ENCODE measurements at regions not wholly inside any gene's neighbourhood (a gene's known extent, or its start where the extent isn't known, plus 50 kb on each side); places are given as distances from the start of the nearest gene placed in this dataset.

- H3K27me3 Mint-ChIP-seq = peaks cover 0 to 5% (median 0%) of the 10 kb centered on the region in 5 donors
- H3K27ac Mint-ChIP-seq = no peak overlapping the region
- peaks cover 0 to 45% (median 0%) of the 10 kb centered on the region in 4 donors for H3K4me1 Mint-ChIP-seq
- no peaks in the 10 kb centered on the region for H3K36me3 Mint-ChIP-seq
- H3K9me3 Mint-ChIP-seq = peaks cover 0 to under 1% (median 0%) of the 10 kb centered on the region in 9 donors
- ATAC-seq (no peak), DNase-seq (no peak)
- POLR2A ChIA-PET = no interaction called here
- H3K4me3 Mint-ChIP-seq = no peak overlapping the region
These were observed 125.4 kb upstream of the BOD1 start for GRCh38 chr5:173741729-173742431.

DNA sequence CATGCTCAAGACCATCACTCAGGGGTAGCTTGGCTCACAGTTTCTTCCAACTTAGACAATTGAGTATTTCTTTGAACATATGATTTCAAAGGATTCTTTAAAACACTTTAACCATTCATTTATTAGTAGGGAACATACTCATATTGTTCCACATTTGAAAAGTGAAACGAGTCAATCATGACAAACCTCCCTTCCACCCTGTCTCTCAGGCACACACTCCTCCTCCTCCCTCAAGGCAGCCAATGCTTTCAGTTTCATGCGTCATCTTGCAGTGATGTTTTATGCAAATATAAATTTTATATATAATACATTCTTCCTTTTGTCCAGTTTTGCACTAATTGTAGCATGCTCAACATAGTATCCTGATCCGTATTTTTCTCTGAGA lies 126.0 kb upstream of the BOD1 start:
- peaks cover 0 to 5% (median 0%) of the 10 kb centered on the region in 5 donors for H3K27me3 Mint-ChIP-seq
- peaks cover 0 to 40% (median 0%) of the 10 kb centered on the region in 4 donors for H3K4me1 Mint-ChIP-seq
- ATAC-seq (no peak), DNase-seq (no peak)
- no peaks in the 10 kb centered on the region for H3K36me3 Mint-ChIP-seq
- H3K27ac Mint-ChIP-seq = no peak overlapping the region
- H3K4me3 Mint-ChIP-seq = no peak overlapping the region
- peaks cover 0 to 2% (median 0%) of the 10 kb centered on the region in 9 donors for H3K9me3 Mint-ChIP-seq
- POLR2A ChIA-PET = no interaction called here

DNA sequence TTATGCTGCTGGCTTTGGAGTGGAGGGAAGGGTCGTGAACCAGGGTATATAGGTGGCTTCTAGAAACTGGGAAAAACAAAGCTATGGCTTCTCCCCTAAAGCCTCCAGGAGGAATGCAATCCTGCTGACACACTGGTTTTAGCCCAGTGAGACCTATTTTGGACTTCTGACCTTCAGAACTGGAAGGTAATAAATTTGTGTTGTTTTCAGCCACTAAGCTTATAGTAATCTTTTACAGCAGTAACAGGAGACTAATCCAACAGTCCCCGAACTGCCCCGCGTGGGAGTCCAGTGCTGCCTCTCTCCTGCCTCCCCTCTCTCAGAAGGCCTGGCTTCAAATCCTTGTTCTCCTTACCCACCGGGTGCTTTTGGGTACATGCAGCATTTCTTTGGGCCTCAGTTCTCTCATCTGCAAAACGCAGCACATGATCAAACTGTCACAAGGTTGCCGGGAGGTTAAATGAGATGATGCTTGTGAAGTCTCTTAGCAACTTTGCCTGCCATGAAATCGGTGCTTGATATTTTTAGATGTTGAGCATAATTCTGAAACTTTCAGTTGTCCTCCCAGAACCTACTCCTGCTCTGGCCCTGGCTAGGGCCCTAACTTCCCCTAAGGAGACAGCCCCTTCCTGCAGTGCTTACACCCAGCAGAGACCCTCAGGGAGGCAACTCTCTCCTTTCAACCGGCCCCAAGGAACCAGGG lies 127.3 kb upstream of the BOD1 start:
- ATAC-seq (no peak), DNase-seq (no peak)
- POLR2A ChIA-PET = no interaction called here
- Mint-ChIP-seq H3K36me3 (no peaks in the 10 kb centered on the region), H3K27me3 (peaks cover 0 to 6% (median 0%) of the 10 kb centered on the region in 5 donors), H3K27ac (no peak overlapping the region), H3K4me3 (no peak overlapping the region), H3K9me3 (peaks cover 0 to 2% (median 0%) of the 10 kb centered on the region in 9 donors), H3K4me1 (peaks cover 0 to 37% (median 0%) of the 10 kb centered on the region in 4 donors)

GRCh38 chr5:173744551-173744950 lies 128.1 kb upstream of the BOD1 start:
- Mint-ChIP-seq H3K4me3 (no peak overlapping the region), H3K9me3 (peaks cover 0 to 2% (median 0%) of the 10 kb centered on the region in 9 donors), H3K4me1 (peaks cover 0 to 37% (median 0%) of the 10 kb centered on the region in 4 donors), H3K27me3 (peaks cover 0 to 4% (median 0%) of the 10 kb centered on the region in 5 donors), H3K36me3 (no peaks in the 10 kb centered on the region), H3K27ac (no peak overlapping the region)
- no peak for ATAC-seq
- POLR2A ChIA-PET = no interaction called here
- no peak for DNase-seq

GRCh38 chr5:173745123-173745522 lies 128.7 kb upstream of the BOD1 start:
- Mint-ChIP-seq H3K4me3 (no peak overlapping the region), H3K9me3 (peaks cover 0 to 2% (median 0%) of the 10 kb centered on the region in 9 donors), H3K4me1 (peaks cover 0 to 37% (median 0%) of the 10 kb centered on the region in 4 donors), H3K36me3 (no peaks in the 10 kb centered on the region), H3K27me3 (peaks cover 0 to 1% (median 0%) of the 10 kb centered on the region in 5 donors), H3K27ac (no peak overlapping the region)
- ATAC-seq = no peak
- POLR2A ChIA-PET = no interaction called here
- DNase-seq = peak in 1 of 10 donors; percentile 4

DNA sequence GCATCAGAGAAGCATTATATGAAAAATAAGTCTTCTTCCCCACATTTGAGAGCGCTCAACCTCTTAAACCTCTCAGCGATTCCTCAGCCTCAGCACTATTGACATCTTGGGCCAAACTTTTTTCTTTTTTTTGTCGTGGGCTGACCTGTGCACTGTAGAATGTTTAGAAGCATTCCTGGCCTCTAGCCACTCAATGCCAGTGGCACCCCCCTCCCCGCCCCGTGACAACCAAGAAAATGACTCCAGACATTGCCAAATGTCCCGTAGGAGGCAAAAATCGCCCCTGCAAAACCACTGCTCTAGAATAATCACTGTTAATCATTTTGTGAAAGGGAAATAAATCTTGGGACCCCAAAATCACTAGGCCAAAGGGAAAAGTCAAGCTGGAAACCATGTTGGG lies 129.1 kb upstream of the BOD1 start:
- H3K4me1 Mint-ChIP-seq = peaks cover 0 to 37% (median 0%) of the 10 kb centered on the region in 4 donors

GRCh38 chr5:173746047-173746646 lies 129.7 kb upstream of the BOD1 start:
- Mint-ChIP-seq H3K36me3 (no peaks in the 10 kb centered on the region), H3K9me3 (peaks cover 0 to 2% (median 0%) of the 10 kb centered on the region in 9 donors), H3K27ac (no peak overlapping the region), H3K4me3 (no peak overlapping the region), H3K4me1 (peaks cover 0 to 35% (median 0%) of the 10 kb centered on the region in 4 donors), H3K27me3 (peaks cover 0 to 5% (median 0%) of the 10 kb centered on the region in 5 donors)
- ATAC-seq (no peak), DNase-seq (no peak)
- POLR2A ChIA-PET = no interaction called here

More for the DNA sequence above, 129.1 kb upstream of the BOD1 start:
- Mint-ChIP-seq H3K36me3 (no peaks in the 10 kb centered on the region), H3K27me3 (peaks cover 0 to 3% (median 0%) of the 10 kb centered on the region in 5 donors), H3K9me3 (peaks cover 0 to 2% (median 0%) of the 10 kb centered on the region in 9 donors), H3K4me3 (no peak overlapping the region), H3K27ac (no peak overlapping the region)
- DNase-seq = no peak
- POLR2A ChIA-PET = no interaction called here
- ATAC-seq = no peak

GRCh38 chr5:173747876-173748275 lies 131.4 kb upstream of the BOD1 start:
- Mint-ChIP-seq H3K4me1 (peaks cover 0 to 28% (median 0%) of the 10 kb centered on the region in 4 donors), H3K36me3 (no peaks in the 10 kb centered on the region), H3K9me3 (peaks cover 0 to 2% (median 0%) of the 10 kb centered on the region in 9 donors), H3K27ac (no peak overlapping the region), H3K4me3 (no peak overlapping the region), H3K27me3 (peaks cover 0 to 8% (median 0%) of the 10 kb centered on the region in 5 donors)
- ATAC-seq (no peak), DNase-seq (no peak)
- POLR2A ChIA-PET = no interaction called here

GRCh38 chr5:173750538-173751265 lies 134.3 kb upstream of the BOD1 start:
- ATAC-seq (no peak), DNase-seq (no peak)
- peaks cover 0 to 8% (median 0%) of the 10 kb centered on the region in 5 donors for H3K27me3 Mint-ChIP-seq
- no peak overlapping the region for H3K4me3 Mint-ChIP-seq
- peaks cover 0 to 14% (median 0%) of the 10 kb centered on the region in 4 donors for H3K4me1 Mint-ChIP-seq
- peaks cover 0 to 2% (median 0%) of the 10 kb centered on the region in 9 donors for H3K9me3 Mint-ChIP-seq
- no peak overlapping the region for H3K27ac Mint-ChIP-seq
- POLR2A ChIA-PET = no interaction called here
- no peaks in the 10 kb centered on the region for H3K36me3 Mint-ChIP-seq

DNA sequence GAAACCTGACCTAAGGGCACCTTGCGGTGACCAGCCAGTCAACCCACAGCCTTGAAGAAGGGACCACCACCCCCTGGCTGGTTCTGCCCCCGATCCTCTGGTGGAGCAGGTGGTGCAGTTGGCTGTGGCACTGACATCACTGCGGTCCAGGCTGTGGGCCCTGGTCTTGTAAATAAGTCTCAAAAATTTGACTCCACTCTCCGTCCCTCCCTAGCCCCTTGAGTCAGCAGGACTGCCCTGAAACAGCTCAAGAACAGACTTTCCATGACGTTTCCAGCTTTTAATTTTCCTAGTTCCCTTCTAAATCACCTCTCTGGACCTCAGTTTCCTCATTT lies 134.8 kb upstream of the BOD1 start:
- Mint-ChIP-seq H3K4me3 (no peak overlapping the region), H3K9me3 (peaks cover 0 to 2% (median 0%) of the 10 kb centered on the region in 9 donors), H3K36me3 (no peaks in the 10 kb centered on the region), H3K27me3 (peaks cover 0 to 8% (median 0%) of the 10 kb centered on the region in 5 donors), H3K4me1 (peaks cover 0 to 10% (median 0%) of the 10 kb centered on the region in 4 donors), H3K27ac (no peak overlapping the region)
- no peak for ATAC-seq
- DNase-seq = no peak
- POLR2A ChIA-PET = no interaction called here

GRCh38 chr5:173752653-173753052 lies 135.5 kb upstream of the CPEB4 start:
- ATAC-seq (no peak), DNase-seq (no peak)
- peaks cover 0 to 8% (median 0%) of the 10 kb centered on the region in 5 donors for H3K27me3 Mint-ChIP-seq
- H3K36me3 Mint-ChIP-seq = no peaks in the 10 kb centered on the region
- no peaks in the 10 kb centered on the region for H3K9me3 Mint-ChIP-seq
- H3K4me1 Mint-ChIP-seq = peaks cover 0 to 8% (median 0%) of the 10 kb centered on the region in 4 donors
- no peak overlapping the region for H3K4me3 Mint-ChIP-seq
- POLR2A ChIA-PET = no interaction called here
- H3K27ac Mint-ChIP-seq = no peak overlapping the region

GRCh38 chr5:173753307-173754168 lies 134.6 kb upstream of the CPEB4 start:
- Mint-ChIP-seq H3K27me3 (peaks cover 0 to 7% (median 0%) of the 10 kb centered on the region in 5 donors), H3K36me3 (no peaks in the 10 kb centered on the region), H3K4me1 (peaks cover 0 to 8% (median 0%) of the 10 kb centered on the region in 4 donors), H3K9me3 (no peaks in the 10 kb centered on the region), H3K4me3 (no peak overlapping the region), H3K27ac (no peak overlapping the region)
- ATAC-seq = no peak
- POLR2A ChIA-PET = no interaction called here
- no peak for DNase-seq

Measured in naive thymus-derived CD8-positive, alpha-beta T cell (primary cell).